ENCODE measurements at regions not wholly inside any gene's neighbourhood (a gene's known extent, or its start where the extent isn't known, plus 50 kb on each side); places are given as distances from the start of the nearest gene placed in this dataset.
"Not testable (repeated sequence)": the region's sequence is repeated elsewhere in the genome, so short reads cannot be mapped to it uniquely, and the experiment has no call there.

DNA sequence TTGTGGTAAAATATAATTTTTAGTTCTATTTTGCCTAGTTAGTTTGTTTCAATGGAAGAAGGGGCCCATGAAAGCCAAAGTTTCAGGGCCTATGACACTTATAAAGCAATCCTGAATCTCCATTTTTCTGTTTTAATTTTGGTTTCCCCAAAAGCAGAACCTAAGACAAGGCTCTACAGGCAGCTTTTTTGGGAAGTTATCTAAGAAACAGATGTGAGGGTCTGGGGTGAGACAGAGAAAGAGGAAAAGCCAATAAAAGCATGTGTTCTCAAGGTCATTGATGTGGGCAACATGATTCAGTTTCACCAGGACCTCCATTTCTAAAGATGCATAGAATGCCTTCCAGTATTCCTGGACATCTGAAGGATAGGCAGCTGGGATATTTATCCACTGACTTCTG, 598.5 kb downstream of the PDCD6IP start:
- no peak for DNase-seq

- no peak for DNase-seq
Observed at GRCh38 chr3:34399401-34399800, 601.0 kb downstream of the PDCD6IP start.

- DNase-seq = no peak
Observed at GRCh38 chr3:34405159-34405558, 606.7 kb downstream of the PDCD6IP start.

DNA sequence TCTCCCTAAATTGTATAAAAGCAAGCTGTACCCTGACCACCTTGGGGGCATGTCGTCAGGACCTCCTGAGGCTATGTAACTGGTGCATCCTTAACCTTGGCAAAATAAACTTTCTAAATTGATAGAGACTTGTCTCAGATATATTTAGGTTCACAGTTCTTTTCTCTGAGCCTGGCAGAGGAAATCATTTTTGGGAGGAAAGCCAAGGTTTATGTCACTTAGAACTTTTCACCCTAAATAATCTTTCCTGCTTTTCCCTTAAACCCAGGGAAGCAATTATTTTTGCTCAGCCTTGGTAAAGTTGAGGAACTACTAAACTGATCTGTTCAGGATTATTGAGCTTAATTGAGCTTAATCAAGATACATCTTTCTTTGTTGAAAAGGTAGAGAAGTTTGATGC, 608.9 kb downstream of the PDCD6IP start:
- DNase-seq = no peak

DNA sequence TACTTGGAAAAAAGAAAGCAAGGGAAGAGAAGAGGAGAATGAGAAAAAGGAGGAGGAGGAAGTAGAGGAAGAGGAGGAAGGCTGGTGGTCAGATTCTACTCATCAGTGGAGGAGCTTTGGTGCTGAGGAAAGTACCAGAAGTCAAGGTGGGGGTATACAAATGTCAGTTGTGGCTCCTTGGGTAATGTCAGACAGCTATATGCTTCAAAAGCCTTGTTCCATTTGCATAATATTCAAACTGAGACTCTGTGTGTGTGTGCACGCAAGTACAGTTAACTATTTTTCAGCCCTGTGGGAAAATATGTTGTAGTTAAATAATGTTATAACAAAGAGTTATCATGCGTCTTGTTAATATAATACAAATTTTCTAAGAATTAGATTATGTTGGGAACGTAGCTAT, 609.7 kb downstream of the PDCD6IP start:
- no peak for DNase-seq

GRCh38 chr3:34411596-34411995, 613.2 kb downstream of the PDCD6IP start:
- no peak for DNase-seq

GRCh38 chr3:34419801-34420200, 621.4 kb downstream of the PDCD6IP start:
- DNase-seq = no peak

GRCh38 chr3:34421762-34422161, 623.3 kb downstream of the PDCD6IP start:
- no peak for DNase-seq

DNA sequence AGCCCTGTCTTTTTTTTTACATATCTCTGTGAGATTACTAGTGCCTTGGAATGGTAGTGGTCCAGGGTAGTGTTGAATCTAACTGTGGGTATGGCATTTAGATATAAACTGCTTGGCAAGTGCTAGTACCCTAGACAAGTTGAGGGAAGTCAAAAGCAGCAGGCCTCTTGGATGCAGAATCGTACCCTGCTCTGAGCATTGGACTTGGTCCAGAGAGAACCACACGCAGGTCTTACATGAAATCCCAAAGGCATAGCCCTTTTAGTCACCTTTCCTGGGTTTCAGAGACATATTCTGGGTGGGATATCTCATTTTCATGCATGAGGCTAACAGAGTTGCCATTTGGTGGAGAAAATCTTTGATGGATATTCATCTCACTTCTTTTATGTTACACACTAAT, 641.4 kb downstream of the PDCD6IP start:
- DNase-seq = no peak

DNA sequence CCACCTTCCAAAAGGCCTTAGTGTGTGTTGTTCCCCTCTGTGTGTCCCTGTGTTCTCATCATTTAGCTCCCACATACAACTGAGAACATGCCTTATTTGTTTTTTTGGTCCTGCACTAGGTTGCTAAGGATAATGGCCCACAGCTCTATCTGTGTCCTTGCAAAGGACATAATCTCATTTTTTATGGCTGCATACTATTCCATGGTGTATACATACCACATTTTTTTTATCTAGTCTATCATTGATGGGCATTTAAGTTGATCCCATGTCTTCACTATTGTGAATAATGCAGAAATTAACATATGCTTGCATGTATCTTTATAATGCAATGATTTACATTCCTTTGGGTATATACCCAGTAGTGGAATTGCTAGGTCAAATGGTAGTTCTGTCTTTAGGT, 645.7 kb downstream of the PDCD6IP start:
- no peak for DNase-seq

DNA sequence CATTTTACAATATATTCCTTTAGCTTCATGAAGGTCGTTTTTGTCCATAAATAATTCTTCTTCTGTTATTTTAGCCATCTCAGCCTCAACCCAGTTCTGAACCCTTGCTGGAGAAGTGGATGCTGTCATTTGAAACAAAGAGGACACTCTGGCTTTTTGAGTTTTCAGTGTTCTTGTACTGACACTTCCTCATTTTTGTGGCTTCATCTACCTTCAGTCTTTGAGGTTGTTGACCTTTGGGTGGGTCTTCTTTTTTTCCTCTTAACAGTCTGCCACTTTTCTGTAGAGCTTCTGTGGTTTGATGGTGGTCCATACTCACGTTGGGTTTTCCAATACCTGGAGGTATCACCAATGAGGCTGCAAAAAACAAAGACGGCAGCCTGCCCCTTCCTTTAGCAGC, 650.9 kb downstream of the PDCD6IP start:
- no peak for DNase-seq

DNA sequence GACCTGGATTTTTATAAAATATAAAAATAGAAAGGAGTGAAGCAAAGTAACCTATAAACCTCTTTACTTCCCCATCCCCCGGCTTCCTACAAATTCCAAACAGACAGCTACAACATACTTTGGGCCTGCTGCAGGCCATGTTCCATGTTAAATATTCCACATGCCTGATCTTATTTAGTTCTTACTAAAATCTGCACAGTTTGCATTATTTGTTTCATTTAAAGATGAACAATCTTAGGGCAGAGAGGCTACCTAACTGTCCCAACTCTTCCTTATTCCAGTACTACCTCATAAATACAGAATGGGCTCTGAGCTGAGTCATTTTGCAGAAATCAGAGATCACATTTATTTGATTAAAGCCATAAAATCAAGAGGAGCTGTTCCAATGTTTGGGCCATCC, 665.0 kb downstream of the PDCD6IP start:
- no peak for DNase-seq

- DNase-seq = no peak
Observed at GRCh38 chr3:34464646-34465045, 666.2 kb downstream of the PDCD6IP start.

DNA sequence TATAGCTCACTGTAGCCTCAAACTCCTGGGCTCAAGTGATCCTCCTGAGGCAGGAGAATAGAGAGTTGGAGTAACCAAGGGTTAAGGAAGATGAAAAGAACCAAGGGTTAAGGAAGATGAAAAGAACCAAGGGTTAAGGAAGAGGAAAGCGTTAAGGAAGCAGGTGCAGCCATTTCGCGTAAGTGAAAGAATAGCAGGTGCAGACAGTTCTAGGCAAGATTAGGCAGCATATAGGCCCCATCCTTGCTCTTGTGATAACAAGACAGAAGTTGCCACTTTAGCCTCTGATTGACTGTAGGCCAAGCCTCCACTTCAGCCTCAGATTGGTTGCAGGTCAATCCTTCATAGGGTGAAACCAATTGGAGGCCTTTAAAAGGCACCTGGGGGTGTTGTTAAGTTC, 677.4 kb downstream of the PDCD6IP start:
- DNase-seq = no peak

GRCh38 chr3:34483311-34483887, 685.0 kb downstream of the PDCD6IP start:
- no peak for DNase-seq

DNA sequence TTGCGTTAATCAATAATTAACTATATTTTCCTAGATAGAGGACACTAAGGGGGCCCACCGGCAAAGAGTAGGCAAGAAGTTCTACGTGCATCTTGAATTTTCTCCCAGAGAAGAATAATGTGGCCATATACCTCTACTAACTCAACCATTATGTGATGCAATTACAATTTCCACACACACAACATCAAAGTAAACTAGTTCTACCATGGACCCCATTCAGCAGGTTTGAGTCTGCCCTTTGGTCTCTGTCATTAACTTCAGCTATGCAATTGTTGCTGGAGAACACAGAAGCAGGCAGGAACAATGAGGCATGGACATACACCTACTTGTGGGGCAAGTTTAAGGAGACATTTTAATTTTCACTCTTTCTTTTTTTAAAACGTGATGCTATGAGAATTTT, 705.9 kb downstream of the PDCD6IP start:
- no peak for DNase-seq

GRCh38 chr3:34504775-34505174, 706.3 kb downstream of the PDCD6IP start:
- DNase-seq = no peak

GRCh38 chr3:34508732-34509131, 710.3 kb downstream of the PDCD6IP start:
- no peak for DNase-seq

DNA sequence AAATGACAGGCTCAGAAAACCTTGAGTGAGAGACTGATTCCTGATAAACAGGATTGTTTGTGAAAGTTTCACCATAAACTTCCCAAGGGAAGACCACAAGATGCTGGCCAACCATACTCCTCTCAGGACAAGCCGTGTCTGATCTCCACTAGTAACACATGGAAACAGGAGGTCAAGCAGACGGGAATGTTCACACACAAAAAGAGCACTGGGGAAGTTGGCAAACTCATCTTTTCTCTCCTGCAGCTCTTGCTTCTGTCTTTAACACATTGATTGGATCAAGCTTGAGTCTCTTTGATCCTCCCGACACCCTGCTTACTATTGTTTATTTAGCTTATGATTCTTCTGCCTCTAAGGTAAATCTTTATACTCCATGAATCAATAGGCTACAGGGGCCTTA, 713.5 kb downstream of the PDCD6IP start:
- DNase-seq = no peak

GRCh38 chr3:34519008-34519407, 720.6 kb downstream of the PDCD6IP start:
- not testable (repeated sequence) for DNase-seq

- DNase-seq = no peak
Observed at GRCh38 chr3:34531156-34531555, 732.7 kb downstream of the PDCD6IP start.

DNA sequence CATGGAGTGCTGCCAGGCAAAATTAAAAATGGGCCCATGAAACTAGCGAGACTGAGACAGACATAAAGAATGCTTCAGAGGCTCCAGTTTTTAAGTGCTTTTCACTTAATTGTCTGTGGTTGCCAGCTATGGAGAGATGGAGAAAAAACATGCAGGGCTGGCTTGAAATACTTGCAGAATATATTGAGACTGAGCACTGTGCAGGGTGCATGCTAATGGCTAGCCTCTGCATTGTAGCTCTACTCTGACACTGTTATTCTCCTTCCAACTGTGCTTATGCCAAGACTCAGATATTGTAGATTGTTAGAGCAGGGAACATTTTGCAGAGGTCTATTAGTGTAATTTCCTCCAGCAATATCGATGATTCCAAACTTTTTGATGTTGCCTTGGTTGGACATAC, 735.0 kb downstream of the PDCD6IP start:
- no peak for DNase-seq

DNA sequence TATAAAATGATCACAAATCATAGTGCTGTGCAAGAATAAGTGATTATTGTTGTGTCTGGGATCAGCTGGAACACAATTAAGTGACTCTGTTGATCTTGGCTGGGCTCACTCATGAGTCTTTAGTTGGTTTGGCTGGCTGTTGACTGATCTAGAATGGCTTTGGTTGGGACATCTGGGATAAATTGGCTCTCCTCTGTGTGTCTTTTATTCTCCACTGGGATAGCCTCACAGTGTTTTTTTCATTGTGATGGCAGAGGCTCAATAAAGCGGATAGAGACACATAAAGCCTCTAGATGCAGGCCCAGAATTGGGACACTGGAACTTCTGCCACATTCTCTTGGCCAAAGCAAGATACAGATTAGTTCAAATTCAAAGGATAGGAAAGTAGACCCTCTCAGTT, 735.6 kb downstream of the PDCD6IP start:
- DNase-seq = no peak

DNA sequence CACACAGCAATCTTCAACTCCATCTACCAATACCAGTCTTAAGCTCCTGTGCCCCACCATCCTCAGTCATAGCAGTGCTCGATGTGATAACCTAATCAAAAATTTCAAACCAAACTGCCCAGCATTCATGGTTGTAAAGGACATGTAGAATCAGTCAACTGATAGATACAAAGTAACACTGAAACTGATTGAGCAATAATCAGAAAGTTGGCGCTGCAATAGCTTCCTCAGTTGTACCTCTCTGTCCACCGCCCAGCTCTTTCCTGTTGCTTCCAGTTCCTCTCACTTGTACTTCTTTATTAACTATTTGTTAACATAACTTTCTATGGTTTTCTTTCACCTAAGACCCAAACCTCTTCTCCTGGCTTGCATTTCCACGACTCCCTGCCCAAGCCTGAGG, 745.7 kb downstream of the PDCD6IP start:
- no peak for DNase-seq

DNA sequence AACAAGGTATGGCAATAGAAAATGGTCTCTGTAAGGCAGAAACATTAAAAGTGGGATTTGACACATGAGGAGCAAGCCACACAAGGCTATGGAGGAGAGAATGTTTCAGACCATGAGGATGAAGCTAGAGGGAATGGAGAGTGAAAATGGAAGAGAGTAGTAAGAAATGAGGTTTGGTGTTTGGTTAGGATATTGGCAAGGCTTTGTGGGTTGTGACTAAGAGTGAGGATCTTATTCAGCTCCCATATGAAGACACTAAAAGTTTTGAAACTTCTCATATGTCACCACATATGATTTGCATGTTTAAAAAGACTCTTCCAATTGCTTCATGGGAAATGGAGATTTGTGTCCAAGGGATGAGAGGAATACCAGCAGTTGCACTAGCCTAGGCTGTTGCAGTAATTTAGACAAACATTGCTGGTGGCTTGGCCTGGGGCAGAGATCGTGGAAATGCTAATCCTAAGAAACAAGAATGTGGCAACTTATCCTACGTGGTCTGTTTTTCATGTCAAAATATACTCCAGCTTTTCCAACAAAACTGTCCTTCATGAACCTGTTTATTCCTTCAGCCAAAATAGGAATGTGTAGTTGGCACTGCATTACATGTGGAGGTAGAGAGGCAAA, 749.0 kb downstream of the PDCD6IP start:
- no peak for DNase-seq
